SK-N-SH (cell line): ENCODE measurements at regions not wholly inside any gene's neighbourhood (a gene's known extent, or its start where the extent isn't known, plus 50 kb on each side); places are given as distances from the start of the nearest gene placed in this dataset.
"Not testable (repeated sequence)": the region's sequence is repeated elsewhere in the genome, so short reads cannot be mapped to it uniquely, and the experiment has no call there.

Source experiments
- CTCF ChIP-seq: fragments of 200-600 bp; sonication (generic); IDR thresholded peaks from 2 replicates; pipeline ENCODE4 v1.6.1; 2017; ENCODE audit warnings: antibody characterized with exemption, mild to moderate bottlenecking, moderate library complexity
- ELF1 ChIP-seq: IDR thresholded peaks from 2 replicates; pipeline ENCODE4 v1.4.0; 2012
- POLR2AphosphoS5 ChIP-seq: IDR thresholded peaks from 2 replicates; pipeline ENCODE4 v1.6.1; 2012; ENCODE audit warnings: low read depth, low read length
- USF2 ChIP-seq: fragments of 150-350 bp; IDR thresholded peaks from 2 replicates; pipeline ENCODE4 v1.6.1; 2017; ENCODE audit warnings: antibody characterized with exemption, low read length, low read depth, borderline replicate concordance

GRCh38 chr6:139726272-139726671 lies 351.8 kb upstream of the CITED2 start:
- TF ChIP-seq USF2, CTCF, ELF1, POLR2AphosphoS5: not testable (repeated sequence)
